Endothelial cell of umbilical vein (primary cell): ENCODE measurements at regions not wholly inside any gene's neighbourhood (a gene's known extent, or its start where the extent isn't known, plus 50 kb on each side); places are given as distances from the start of the nearest gene placed in this dataset.

ENCODE experiments used
- BruUV-seq: library from RNA; stranded (reverse); fragments of 400-500 nt; replicated peaks from 2 replicates; lab custom pipeline; 2021; lab: Mats Ljungman, UMichigan
- CTCF ChIA-PET: fragments of 300-600, 350-600 bp; sonication (Branson Sonifier 250); formaldehyde crosslinking; loops from one replicate; lab custom pipeline; 2021; ENCODE audit warnings: antibody characterized with exemption, inconsistent platforms; lab: Charles Lee
- POLR2A ChIA-PET: fragments of 300-600, 350-600 bp; sonication (Branson Sonifier 250); formaldehyde crosslinking; loops from one replicate; lab custom pipeline; 2021; ENCODE audit warnings: antibody characterized with exemption, inconsistent platforms; lab: Charles Lee
- DNase-seq: peaks from one replicate; pipeline ENCODE4 v3.0.0-alpha.2; 2011; ENCODE audit warnings: low read depth, low spot score
- FAIRE-seq: peaks from 2 replicates; lab custom pipeline; 2011; peaks lifted over from hg19 to GRCh38; lab: Jason Lieb, UNC
- H2AFZ ChIP-seq: 2 replicates; pipeline ENCODE4 v1.6.0; 2012; ENCODE audit warnings: low read depth, low read length, control low read depth, inconsistent platforms
- H3K27ac ChIP-seq: 2 replicates; pipeline ENCODE4 v1.5.1; 2011; ENCODE audit warnings: low read depth, mild to moderate bottlenecking, control low read depth, low read length, moderate library complexity; ENCODE audit not compliant: insufficient read depth
- H3K27me3 ChIP-seq, 2 experiments: 2 replicates each; pipeline versions ENCODE4 v1.6.0 to v1.6.1; 2011; ENCODE audit warnings: low read length in 2 of 2, mixed read lengths in 1 of 2; ENCODE audit not compliant: control insufficient read depth in 2 of 2, insufficient read depth in 2 of 2
- H3K36me3 ChIP-seq, 2 experiments: 2 replicates in 1 of 2; 3 replicates in 1 of 2; pipeline ENCODE4 v1.5.1; 2011; ENCODE audit warnings: low read length in 2 of 2, mild to moderate bottlenecking in 1 of 2, moderate library complexity in 1 of 2; ENCODE audit not compliant: control insufficient read depth in 2 of 2, insufficient read depth in 2 of 2; ENCODE audit errors: extremely low read depth in 1 of 2
- H3K4me1 ChIP-seq: 3 replicates; pipeline ENCODE4 v1.5.1; 2011; ENCODE audit warnings: mild to moderate bottlenecking, low read length; ENCODE audit not compliant: control insufficient read depth, insufficient read depth; ENCODE audit errors: extremely low read depth
- H3K4me2 ChIP-seq: 2 replicates; pipeline ENCODE4 v1.6.1; 2011; ENCODE audit warnings: low read length, control low read depth, mixed read lengths; ENCODE audit not compliant: insufficient read depth
- H3K4me3 ChIP-seq, 3 experiments: fragments of 200-600 bp in 1 of 3; sonication (generic), shearing (Covaris generic) in 1 of 3; replicated peaks in 1 of 3; 2 replicates each; pipeline ENCODE4 v1.5.1; 2011 to 2016; ENCODE audit warnings: control low read depth in 3 of 3, low read length in 3 of 3, mild to moderate bottlenecking in 2 of 3, inconsistent platforms in 1 of 3, low read depth in 1 of 3, moderate library complexity in 1 of 3; ENCODE audit not compliant: insufficient read depth in 1 of 3
- H3K79me2 ChIP-seq: 2 replicates; pipeline ENCODE4 v1.6.0; 2012; ENCODE audit warnings: low read length, inconsistent platforms; ENCODE audit not compliant: control insufficient read depth, insufficient read depth
- H3K9ac ChIP-seq: replicated peaks from 2 replicates; pipeline ENCODE3; 2011; ENCODE audit warnings: low read length, control low read depth; ENCODE audit not compliant: insufficient read depth; ENCODE audit errors: extremely low read depth
- H3K9me1 ChIP-seq: replicated peaks from 3 replicates; pipeline ENCODE4 v1.6.0; 2011; ENCODE audit warnings: mild to moderate bottlenecking, low read length; ENCODE audit not compliant: control insufficient read depth, insufficient read depth; ENCODE audit errors: extremely low read depth
- H3K9me3 ChIP-seq: replicated peaks from 2 replicates; pipeline ENCODE4 v1.5.1; 2012; ENCODE audit warnings: low read length, inconsistent platforms; ENCODE audit not compliant: control insufficient read depth, insufficient read depth
- H4K20me1 ChIP-seq: replicated peaks from 2 replicates; pipeline ENCODE3; 2011; ENCODE audit warnings: mild to moderate bottlenecking, low read length; ENCODE audit not compliant: control insufficient read depth, insufficient read depth; ENCODE audit errors: extremely low read depth
- CTCF ChIP-seq, 2 donors: IDR thresholded peaks; 1 replicate in 1 of 2; 2 replicates in 1 of 2; pipeline ENCODE4 v1.5.1; 2011; ENCODE audit warnings: low read length in 2 of 2, mild to moderate bottlenecking in 2 of 2, moderate library complexity in 2 of 2, control low read depth in 1 of 2, inconsistent platforms in 1 of 2, low read depth in 1 of 2; ENCODE audit not compliant: insufficient read depth in 1 of 2; ENCODE audit errors: extremely low read depth in 1 of 2
- EZH2 ChIP-seq: IDR thresholded peaks from 2 replicates; pipeline ENCODE4 v1.6.1; 2012; ENCODE audit warnings: borderline replicate concordance, low read depth, mild to moderate bottlenecking, moderate library complexity, low read length, inconsistent platforms; ENCODE audit not compliant: severe bottlenecking
- FOS ChIP-seq: IDR thresholded peaks from 2 replicates; pipeline ENCODE4 v1.6.1; 2011; ENCODE audit warnings: mild to moderate bottlenecking, low read length, moderate library complexity, borderline replicate concordance; ENCODE audit not compliant: insufficient read depth
- GATA2 ChIP-seq: IDR thresholded peaks from 2 replicates; pipeline ENCODE4 v1.7.0; 2011; ENCODE audit warnings: low read depth, mild to moderate bottlenecking, moderate library complexity, mixed read lengths, low read length; ENCODE audit not compliant: insufficient read length, insufficient read depth
- JUN ChIP-seq: IDR thresholded peaks from 2 replicates; pipeline ENCODE4 v1.6.1; 2011; ENCODE audit warnings: borderline replicate concordance, low read depth; ENCODE audit not compliant: insufficient read length, insufficient read depth
- MAX ChIP-seq: IDR thresholded peaks from 2 replicates; pipeline ENCODE4 v1.6.1; 2011; ENCODE audit not compliant: insufficient read depth, insufficient read length
- MYC ChIP-seq: IDR thresholded peaks from one replicate; pipeline ENCODE4 v1.6.1; 2011; ENCODE audit warnings: mild to moderate bottlenecking, low read depth, low read length
- POLR2A ChIP-seq: IDR thresholded peaks from 2 replicates; pipeline ENCODE4 v1.6.1; 2012; ENCODE audit warnings: low read depth, mild to moderate bottlenecking, control low read depth, low read length
- POLR2AphosphoS5 ChIP-seq: IDR thresholded peaks from 2 replicates; pipeline ENCODE4 v1.6.1; 2012; ENCODE audit warnings: low read depth, mild to moderate bottlenecking, control low read depth, low read length, moderate library complexity; ENCODE audit not compliant: insufficient read depth
- dilution Hi-C: fragments of 300-500 bp; cut with MboI; formaldehyde crosslinking; loops from one replicate; pipeline ENCODE4 v1.15.0; 2019; ENCODE audit warnings: low sequenced_read_pairs; ENCODE audit not compliant: extremely low pct_ligation_motif_present
- intact Hi-C: fragments of 100-400 bp; cut with micrococcal nuclease; formaldehyde crosslinking; loops from one replicate; pipeline ENCODE4 v1.10.0; 2022

GRCh38 chr1:114314098-114314497 is 160.4 kb upstream of the SYT6 start:
- Histone ChIP-seq H3K4me3 (no peak overlapping the region), H3K27ac (no peak overlapping the region), H3K9ac (no peak overlapping the region), H3K9me1 (no peaks in the 10 kb centered on the region), H3K4me2 (no peak overlapping the region), H3K36me3 (no peaks in the 10 kb centered on the region), H2AFZ (no peak overlapping the region), H3K4me1 (no peaks in the 10 kb centered on the region), H3K27me3 (no peaks in the 10 kb centered on the region), H4K20me1 (no peaks in the 10 kb centered on the region), H3K79me2 (no peaks in the 10 kb centered on the region), H3K9me3 (no peaks in the 10 kb centered on the region)
- BruUV-seq: no TSS peak
- dilution Hi-C loops (no loop called here), intact Hi-C loops (no loop called here)
- DNase-seq (no peak), FAIRE-seq (no peak)
- CTCF ChIA-PET: interaction anchor here (1.0 kb wide), 1 partner anchor 31 kb away, joined by 3 read pairs; no protein-coding TSS in a partner anchor
- POLR2A ChIA-PET: no interaction called here
- TF ChIP-seq EZH2 (no peak), GATA2 (no peak), MAX (no peak), JUN (no peak), POLR2A (no peak), CTCF (IDR thresholded peaks at IDR 0.05; ENCODE audit: extremely low read depth in 1 of 2, insufficient read depth in 1 of 2, low read depth in 1 of 2, low read length in 2 of 2) (no peak), POLR2AphosphoS5 (no peak), MYC (no peak), FOS (no peak)
